ENCODE measurements at regions not wholly inside any gene's neighbourhood (a gene's known extent, or its start where the extent isn't known, plus 50 kb on each side); places are given as distances from the start of the nearest gene placed in this dataset.

DNA sequence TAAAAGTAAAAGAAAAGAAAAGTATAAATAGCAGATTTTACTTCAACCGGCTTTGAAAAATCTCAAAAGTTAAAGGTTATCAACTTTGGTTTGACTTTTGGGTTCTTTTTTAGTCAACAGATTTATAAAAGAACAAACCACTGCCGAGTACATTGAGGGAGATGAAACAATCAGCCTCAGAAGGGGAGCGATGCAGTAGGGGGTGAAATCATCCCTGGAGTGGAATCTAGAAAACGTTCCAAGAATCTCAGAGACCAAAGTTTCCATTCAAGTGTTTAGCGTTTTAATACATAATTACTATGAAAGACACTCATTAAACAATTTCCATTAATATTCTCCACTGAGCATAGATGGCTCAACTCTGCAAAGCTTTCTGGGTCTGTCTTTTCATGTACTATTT, 745.5 kb downstream of the NR2F2 start:
- H3K4me1 ChIP-seq (ENCODE audit: control insufficient read depth, insufficient read depth, low read length) = no peaks in the 10 kb centered on the region
- peaks cover 2 to 3% of the 10 kb centered on the region in 2 donors for H3K9me3 ChIP-seq (ENCODE audit: control insufficient read depth in 2 of 2, low read length in 2 of 2)
- H3K27ac ChIP-seq (ENCODE audit: low read length) = no peak overlapping the region
- peaks cover 0 to 2% of the 10 kb centered on the region in 2 donors for H3K27me3 ChIP-seq (ENCODE audit: control insufficient read depth in 1 of 2, insufficient read depth in 2 of 2, low read length in 2 of 2)
- H3K4me3 ChIP-seq (ENCODE audit: low read length in 2 of 2) = no peak overlapping the region
- H3K9ac ChIP-seq (ENCODE audit: low read length in 2 of 2) = no peak overlapping the region
- no peaks in the 10 kb centered on the region for H3K36me3 ChIP-seq (ENCODE audit: control insufficient read depth in 2 of 2, insufficient read depth in 2 of 2, low read length in 2 of 2)

DNA sequence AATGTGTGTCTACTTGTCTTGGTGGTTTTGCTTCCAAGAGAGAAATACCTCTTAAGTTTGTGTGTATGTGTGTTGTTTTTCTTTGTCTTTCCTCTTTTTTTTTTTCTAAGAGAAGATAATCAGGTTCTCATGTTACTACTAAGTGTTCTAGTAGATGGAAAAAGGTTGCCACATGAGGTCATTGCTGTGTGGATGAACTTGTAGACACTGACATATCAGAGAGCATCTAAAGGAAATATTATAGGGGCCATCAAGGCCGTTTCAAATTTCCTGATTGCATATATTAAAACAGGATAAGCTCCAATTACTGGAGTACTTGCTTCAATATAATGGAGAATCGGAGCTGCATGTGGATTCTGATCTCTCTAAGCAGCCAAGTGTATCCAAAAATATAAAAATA, 747.5 kb downstream of the NR2F2 start:
- H3K4me3 ChIP-seq (ENCODE audit: low read length in 2 of 2) = no peak overlapping the region
- H3K9me3 ChIP-seq (ENCODE audit: control insufficient read depth in 2 of 2, low read length in 2 of 2) = peaks cover 2 to 3% of the 10 kb centered on the region in 2 donors
- no peak overlapping the region for H3K9ac ChIP-seq (ENCODE audit: low read length in 2 of 2)
- no peaks in the 10 kb centered on the region for H3K27me3 ChIP-seq (ENCODE audit: control insufficient read depth in 1 of 2, insufficient read depth in 2 of 2, low read length in 2 of 2)
- no peak overlapping the region for H3K27ac ChIP-seq (ENCODE audit: low read length)
- H3K4me1 ChIP-seq (ENCODE audit: control insufficient read depth, insufficient read depth, low read length) = no peaks in the 10 kb centered on the region
- no peaks in the 10 kb centered on the region for H3K36me3 ChIP-seq (ENCODE audit: control insufficient read depth in 2 of 2, insufficient read depth in 2 of 2, low read length in 2 of 2)

DNA sequence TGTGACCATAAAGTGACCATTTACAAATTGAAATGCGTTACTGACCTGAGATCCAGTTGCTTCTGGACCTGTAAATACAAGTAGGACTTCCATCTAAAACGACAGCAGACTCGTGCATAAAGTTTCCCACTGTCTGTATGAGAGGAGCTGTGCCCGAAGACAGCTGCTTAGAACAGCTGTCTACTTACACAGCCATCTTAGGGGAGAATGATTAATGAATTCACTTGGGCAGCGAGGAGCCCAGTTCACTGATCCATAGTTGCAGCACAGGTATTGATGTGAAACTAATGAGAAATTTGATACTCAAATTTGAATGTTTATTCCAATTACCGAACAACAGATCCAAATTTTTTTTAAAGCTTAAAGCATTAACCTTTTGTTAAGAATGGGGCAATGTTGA, 748.1 kb downstream of the NR2F2 start:
- H3K4me3 ChIP-seq (ENCODE audit: low read length in 2 of 2) = no peak overlapping the region
- no peak overlapping the region for H3K27ac ChIP-seq (ENCODE audit: low read length)
- H3K4me1 ChIP-seq (ENCODE audit: control insufficient read depth, insufficient read depth, low read length) = no peaks in the 10 kb centered on the region
- peaks cover 2 to 3% of the 10 kb centered on the region in 2 donors for H3K9me3 ChIP-seq (ENCODE audit: control insufficient read depth in 2 of 2, low read length in 2 of 2)
- H3K9ac ChIP-seq (ENCODE audit: low read length in 2 of 2) = no peak overlapping the region
- no peaks in the 10 kb centered on the region for H3K27me3 ChIP-seq (ENCODE audit: control insufficient read depth in 1 of 2, insufficient read depth in 2 of 2, low read length in 2 of 2)
- H3K36me3 ChIP-seq (ENCODE audit: control insufficient read depth in 2 of 2, insufficient read depth in 2 of 2, low read length in 2 of 2) = no peaks in the 10 kb centered on the region

DNA sequence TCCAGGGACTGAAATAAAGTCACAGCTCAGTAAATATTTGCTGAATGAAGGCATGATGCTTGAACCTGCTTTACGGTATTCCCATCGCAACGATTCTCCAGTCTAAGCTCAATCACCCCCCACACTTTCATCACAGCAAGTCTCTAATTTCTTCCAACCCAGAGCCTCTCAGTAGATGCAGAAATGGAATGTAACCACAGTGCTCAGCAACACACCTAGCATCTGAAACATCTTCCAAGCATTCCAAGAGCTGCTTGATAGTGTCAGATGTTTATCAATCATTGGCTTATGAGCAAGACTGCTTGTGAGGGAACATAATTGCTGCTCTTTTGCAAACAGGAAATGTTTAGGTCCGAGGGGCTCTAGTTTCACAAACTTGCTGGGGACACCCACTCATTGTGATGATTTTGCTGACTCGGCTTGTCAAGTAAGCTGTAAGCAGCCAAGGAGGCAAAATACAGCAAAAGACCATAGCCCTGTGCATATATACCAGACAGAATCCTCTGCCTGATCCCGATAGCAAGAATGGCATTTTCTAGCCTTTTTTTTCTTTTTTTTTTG, 751.2 kb downstream of the NR2F2 start:
- Histone ChIP-seq H3K27me3 (ENCODE audit: control insufficient read depth in 1 of 2, insufficient read depth in 2 of 2, low read length in 2 of 2) (no peaks in the 10 kb centered on the region), H3K4me3 (ENCODE audit: low read length in 2 of 2) (no peak overlapping the region), H3K9ac (ENCODE audit: low read length in 2 of 2) (no peak overlapping the region), H3K36me3 (ENCODE audit: control insufficient read depth in 2 of 2, insufficient read depth in 2 of 2, low read length in 2 of 2) (no peaks in the 10 kb centered on the region), H3K9me3 (ENCODE audit: control insufficient read depth in 2 of 2, low read length in 2 of 2) (no peaks in the 10 kb centered on the region), H3K27ac (ENCODE audit: low read length) (no peak overlapping the region), H3K4me1 (ENCODE audit: control insufficient read depth, insufficient read depth, low read length) (no peaks in the 10 kb centered on the region)

DNA sequence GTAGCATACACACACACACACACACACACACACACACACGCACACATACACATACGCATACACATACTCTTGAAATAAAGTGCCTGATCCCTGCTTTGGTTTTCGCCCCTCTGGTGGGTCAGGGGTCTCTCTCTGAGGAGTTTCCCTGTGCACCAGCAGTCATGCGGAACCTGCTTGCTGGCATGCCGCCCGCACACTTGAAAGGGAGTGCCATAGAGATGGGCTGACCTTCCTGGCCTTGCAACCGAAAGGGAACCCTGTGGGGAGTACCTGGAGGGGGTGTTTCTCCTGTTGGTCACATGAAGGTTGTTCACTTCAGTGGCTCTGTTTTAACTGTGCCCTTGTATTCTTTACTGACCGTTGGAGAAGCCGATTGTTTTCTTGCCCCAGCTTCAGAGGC, 752.3 kb downstream of the NR2F2 start:
- Histone ChIP-seq H3K9me3 (ENCODE audit: control insufficient read depth in 2 of 2, low read length in 2 of 2) (no peaks in the 10 kb centered on the region), H3K27ac (ENCODE audit: low read length) (no peak overlapping the region), H3K36me3 (ENCODE audit: control insufficient read depth in 2 of 2, insufficient read depth in 2 of 2, low read length in 2 of 2) (no peaks in the 10 kb centered on the region), H3K4me3 (ENCODE audit: low read length in 2 of 2) (no peak overlapping the region), H3K9ac (ENCODE audit: low read length in 2 of 2) (no peak overlapping the region), H3K27me3 (ENCODE audit: control insufficient read depth in 1 of 2, insufficient read depth in 2 of 2, low read length in 2 of 2) (no peaks in the 10 kb centered on the region), H3K4me1 (ENCODE audit: control insufficient read depth, insufficient read depth, low read length) (no peaks in the 10 kb centered on the region)

DNA sequence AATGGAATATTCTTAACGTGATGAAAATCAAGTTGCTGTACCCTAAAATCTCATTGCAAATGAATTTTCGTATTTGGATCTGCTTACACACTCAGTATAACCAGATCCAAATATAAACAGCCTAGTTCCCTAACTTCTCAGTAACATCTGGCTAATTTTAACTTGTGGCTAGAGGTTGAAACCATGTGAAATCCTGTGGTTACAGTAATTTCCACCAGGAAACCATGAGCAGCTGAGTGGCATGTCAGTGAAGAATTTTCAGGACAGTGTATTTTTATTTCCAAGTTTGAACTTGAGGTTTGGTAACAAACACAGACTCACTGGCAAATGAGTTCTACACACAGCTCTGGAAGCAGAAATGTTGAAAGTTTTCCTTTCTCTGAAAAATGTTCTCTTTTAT, 754.1 kb downstream of the NR2F2 start:
- no peak overlapping the region for H3K4me3 ChIP-seq (ENCODE audit: low read length in 2 of 2)

DNA sequence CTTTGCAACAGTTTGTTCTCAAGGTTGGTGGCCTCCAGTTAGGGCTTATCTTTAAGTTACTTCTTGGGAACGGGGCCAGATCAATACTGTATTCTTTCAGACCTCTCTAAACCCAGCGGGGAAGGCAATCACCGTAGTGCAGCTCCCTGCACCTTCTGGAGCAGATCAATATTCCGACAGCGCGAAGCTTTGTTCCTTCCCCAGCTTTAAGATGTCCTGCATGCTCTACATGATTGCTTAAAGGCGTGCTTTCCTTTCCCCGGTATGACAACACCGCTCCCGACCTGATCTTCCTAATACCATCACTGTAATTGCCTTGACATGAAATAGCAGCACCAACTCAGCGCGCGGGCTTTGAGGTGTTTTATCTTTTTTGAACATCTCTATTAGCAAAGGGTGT, 755.2 kb downstream of the NR2F2 start:
- no peaks in the 10 kb centered on the region for H3K36me3 ChIP-seq (ENCODE audit: control insufficient read depth in 2 of 2, insufficient read depth in 2 of 2, low read length in 2 of 2)

More for the DNA sequence above, 754.1 kb downstream of the NR2F2 start:
- Histone ChIP-seq H3K27me3 (ENCODE audit: control insufficient read depth in 1 of 2, insufficient read depth in 2 of 2, low read length in 2 of 2) (no peaks in the 10 kb centered on the region), H3K9me3 (ENCODE audit: control insufficient read depth in 2 of 2, low read length in 2 of 2) (no peaks in the 10 kb centered on the region), H3K9ac (ENCODE audit: low read length in 2 of 2) (no peak overlapping the region), H3K27ac (ENCODE audit: low read length) (no peak overlapping the region), H3K4me1 (ENCODE audit: control insufficient read depth, insufficient read depth, low read length) (no peaks in the 10 kb centered on the region), H3K36me3 (ENCODE audit: control insufficient read depth in 2 of 2, insufficient read depth in 2 of 2, low read length in 2 of 2) (no peaks in the 10 kb centered on the region)

DNA sequence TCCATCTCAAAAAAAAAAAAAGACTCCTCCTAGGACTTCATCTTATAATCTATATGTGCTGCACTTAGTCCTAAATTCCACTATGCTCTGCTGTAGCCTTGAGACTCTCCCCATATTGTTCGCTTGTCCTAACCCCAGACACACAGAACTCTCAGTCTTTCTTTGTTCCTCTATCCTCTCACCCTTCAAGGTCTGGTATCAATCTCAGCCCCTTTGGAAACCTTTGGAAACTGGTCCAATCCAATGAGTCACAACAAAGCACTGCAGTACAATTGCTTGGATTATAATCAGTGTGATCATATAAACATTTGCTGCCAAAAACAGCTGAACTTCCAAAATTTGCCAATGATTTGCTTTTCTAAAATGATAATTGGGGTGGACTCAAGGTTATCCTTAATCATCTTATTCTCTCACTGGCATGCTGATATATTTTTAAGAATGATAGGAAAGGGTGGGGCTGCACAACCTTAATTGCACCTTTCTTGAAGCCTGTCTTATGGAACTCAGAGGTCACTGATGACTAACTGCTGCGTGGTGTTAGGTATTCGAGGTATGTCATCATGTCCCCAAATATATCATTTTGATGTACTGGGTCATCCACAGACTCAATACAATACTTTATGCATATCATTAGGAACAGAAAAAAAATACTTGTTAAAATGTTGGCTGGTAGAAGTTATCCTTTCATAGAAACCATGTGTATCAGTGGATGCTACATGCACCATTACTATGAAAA, 756.7 kb downstream of the NR2F2 start:
- H3K4me3 ChIP-seq (ENCODE audit: low read length in 2 of 2) = no peak overlapping the region
- H3K9me3 ChIP-seq (ENCODE audit: control insufficient read depth in 2 of 2, low read length in 2 of 2) = no peaks in the 10 kb centered on the region
- H3K4me1 ChIP-seq (ENCODE audit: control insufficient read depth, insufficient read depth, low read length) = no peaks in the 10 kb centered on the region
- H3K27ac ChIP-seq (ENCODE audit: low read length) = no peak overlapping the region
- H3K27me3 ChIP-seq (ENCODE audit: control insufficient read depth in 1 of 2, insufficient read depth in 2 of 2, low read length in 2 of 2) = no peaks in the 10 kb centered on the region
- no peaks in the 10 kb centered on the region for H3K36me3 ChIP-seq (ENCODE audit: control insufficient read depth in 2 of 2, insufficient read depth in 2 of 2, low read length in 2 of 2)
- no peak overlapping the region for H3K9ac ChIP-seq (ENCODE audit: low read length in 2 of 2)

More for the DNA sequence above, 755.2 kb downstream of the NR2F2 start:
- Histone ChIP-seq H3K27ac (ENCODE audit: low read length) (no peak overlapping the region), H3K9me3 (ENCODE audit: control insufficient read depth in 2 of 2, low read length in 2 of 2) (no peaks in the 10 kb centered on the region), H3K27me3 (ENCODE audit: control insufficient read depth in 1 of 2, insufficient read depth in 2 of 2, low read length in 2 of 2) (no peaks in the 10 kb centered on the region), H3K4me3 (ENCODE audit: low read length in 2 of 2) (no peak overlapping the region), H3K4me1 (ENCODE audit: control insufficient read depth, insufficient read depth, low read length) (no peaks in the 10 kb centered on the region), H3K9ac (ENCODE audit: low read length in 2 of 2) (no peak overlapping the region)

DNA sequence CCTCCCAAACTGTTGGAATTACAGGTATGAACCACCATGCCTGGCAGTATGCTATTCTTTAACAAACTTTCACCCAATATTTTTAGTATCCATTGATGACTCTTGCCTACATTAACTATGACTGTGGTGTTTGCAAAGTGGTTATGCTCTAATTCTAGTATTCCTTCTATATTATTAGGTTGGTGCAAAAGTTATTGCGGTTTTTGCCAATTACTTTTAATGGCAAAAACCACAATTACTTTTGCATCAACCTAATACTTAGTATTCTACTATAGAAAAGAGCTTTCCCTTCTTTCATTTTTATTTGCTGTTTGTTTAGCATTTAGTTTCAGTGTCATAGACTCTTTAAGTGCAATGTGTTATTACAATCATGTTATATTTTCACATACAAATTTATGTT, 760.6 kb downstream of the NR2F2 start:
- Histone ChIP-seq H3K4me1 (ENCODE audit: control insufficient read depth, insufficient read depth, low read length) (no peaks in the 10 kb centered on the region), H3K4me3 (ENCODE audit: low read length in 2 of 2) (no peak overlapping the region), H3K36me3 (ENCODE audit: control insufficient read depth in 2 of 2, insufficient read depth in 2 of 2, low read length in 2 of 2) (no peaks in the 10 kb centered on the region), H3K27ac (ENCODE audit: low read length) (no peak overlapping the region), H3K9ac (ENCODE audit: low read length in 2 of 2) (no peak overlapping the region), H3K9me3 (ENCODE audit: control insufficient read depth in 2 of 2, low read length in 2 of 2) (no peaks in the 10 kb centered on the region), H3K27me3 (ENCODE audit: control insufficient read depth in 1 of 2, insufficient read depth in 2 of 2, low read length in 2 of 2) (no peaks in the 10 kb centered on the region)

DNA sequence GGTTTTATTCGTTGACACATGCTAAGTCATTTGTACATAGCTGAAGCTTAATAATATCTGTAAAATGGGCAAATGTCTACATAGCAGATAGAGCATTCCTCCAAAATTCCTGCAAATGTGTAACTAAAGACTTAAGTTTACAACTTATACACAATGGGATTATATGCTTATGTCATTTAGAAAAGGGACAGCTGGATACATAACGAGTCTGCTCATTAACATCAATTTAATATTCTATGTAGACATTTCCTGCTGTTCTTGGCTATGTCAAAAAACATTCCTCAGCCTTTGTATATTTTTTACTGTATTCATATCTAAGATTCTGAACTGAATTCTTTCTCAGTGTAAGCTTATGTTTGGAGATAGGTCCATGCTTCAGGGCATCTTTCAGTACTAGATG, 762.2 kb downstream of the NR2F2 start:
- H3K4me1 ChIP-seq (ENCODE audit: control insufficient read depth, insufficient read depth, low read length) = no peaks in the 10 kb centered on the region
- H3K27ac ChIP-seq (ENCODE audit: low read length) = no peak overlapping the region
- H3K9me3 ChIP-seq (ENCODE audit: control insufficient read depth in 2 of 2, low read length in 2 of 2) = no peaks in the 10 kb centered on the region
- H3K36me3 ChIP-seq (ENCODE audit: control insufficient read depth in 2 of 2, insufficient read depth in 2 of 2, low read length in 2 of 2) = no peaks in the 10 kb centered on the region
- no peak overlapping the region for H3K9ac ChIP-seq (ENCODE audit: low read length in 2 of 2)
- H3K4me3 ChIP-seq (ENCODE audit: low read length in 2 of 2) = no peak overlapping the region
- no peaks in the 10 kb centered on the region for H3K27me3 ChIP-seq (ENCODE audit: control insufficient read depth in 1 of 2, insufficient read depth in 2 of 2, low read length in 2 of 2)

DNA sequence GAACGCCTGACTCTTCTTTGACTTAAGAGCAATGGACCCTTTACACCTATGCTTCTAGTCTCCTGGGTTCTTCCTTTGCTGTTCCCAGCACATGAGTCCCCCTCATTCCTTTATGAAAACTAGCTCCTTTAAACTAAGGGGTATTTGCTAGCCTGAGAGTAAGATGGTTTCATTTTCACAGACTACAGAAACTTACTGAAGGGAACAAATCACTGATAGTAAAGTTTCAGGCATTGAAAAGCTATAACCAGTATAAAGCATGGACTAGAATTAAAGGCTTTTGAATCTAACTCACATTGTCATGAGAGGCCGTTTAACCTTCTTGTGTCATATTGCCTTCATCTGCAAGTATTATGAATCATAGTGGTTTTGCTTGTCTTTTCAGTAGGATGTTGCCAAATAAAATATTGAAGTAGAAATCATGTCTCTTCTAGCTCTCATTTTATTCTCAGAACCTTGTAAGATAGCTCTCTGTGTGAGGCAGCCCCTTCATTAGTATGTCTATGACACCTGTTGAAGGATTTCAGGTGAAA, 765.9 kb downstream of the NR2F2 start:
- Histone ChIP-seq H3K27ac (ENCODE audit: low read length) (no peak overlapping the region), H3K9ac (ENCODE audit: low read length in 2 of 2) (no peak overlapping the region), H3K4me1 (ENCODE audit: control insufficient read depth, insufficient read depth, low read length) (no peaks in the 10 kb centered on the region), H3K36me3 (ENCODE audit: control insufficient read depth in 2 of 2, insufficient read depth in 2 of 2, low read length in 2 of 2) (no peaks in the 10 kb centered on the region), H3K27me3 (ENCODE audit: control insufficient read depth in 1 of 2, insufficient read depth in 2 of 2, low read length in 2 of 2) (no peaks in the 10 kb centered on the region), H3K9me3 (ENCODE audit: control insufficient read depth in 2 of 2, low read length in 2 of 2) (peaks cover 0 to 2% of the 10 kb centered on the region in 2 donors), H3K4me3 (ENCODE audit: low read length in 2 of 2) (no peak overlapping the region)
